Activated CD4-positive, alpha-beta T cell treated with anti-CD3 and anti-CD28 coated beads, Interleukin-2, amount 50 U/mL, for 48 hours (primary cell): ENCODE measurements at regions not wholly inside any gene's neighbourhood (a gene's known extent, or its start where the extent isn't known, plus 50 kb on each side); places are given as distances from the start of the nearest gene placed in this dataset.
"Not testable (repeated sequence)": the region's sequence is repeated elsewhere in the genome, so short reads cannot be mapped to it uniquely, and the experiment has no call there.

Experiments
- DNase-seq, 2 experiments: peaks; one replicate each; pipeline ENCODE4 v3.0.0-alpha.2; 2020

GRCh38 chr21:28099001-28099705 lies 893.5 kb downstream of the LTN1 start:
- no peak for DNase-seq

- DNase-seq, result no peak
These were observed 901.2 kb downstream of the LTN1 start for GRCh38 chr21:28091466-28091865.

GRCh38 chr21:28090546-28090945 lies 902.1 kb downstream of the LTN1 start:
- no peak for DNase-seq

- no peak for DNase-seq
These were observed 902.9 kb downstream of the LTN1 start for GRCh38 chr21:28089599-28090441.

- DNase-seq, result no peak
These were observed 905.7 kb downstream of the LTN1 start for GRCh38 chr21:28086861-28087581.

- DNase-seq, result no peak
These were observed 907.7 kb downstream of the LTN1 start for GRCh38 chr21:28084951-28085350.

GRCh38 chr21:28083350-28083749 lies 909.3 kb downstream of the LTN1 start:
- no peak for DNase-seq

- no peak for DNase-seq
These were observed 914.6 kb downstream of the LTN1 start for GRCh38 chr21:28078126-28078525.

GRCh38 chr21:28074676-28075075 lies 918.0 kb downstream of the LTN1 start:
- no peak for DNase-seq

GRCh38 chr21:28072601-28073000 lies 920.1 kb downstream of the LTN1 start:
- DNase-seq, result no peak

- DNase-seq, result no peak
These were observed 923.2 kb downstream of the LTN1 start for GRCh38 chr21:28069450-28069923.

- DNase-seq, result no peak
These were observed 924.0 kb downstream of the LTN1 start for GRCh38 chr21:28068455-28069358.

GRCh38 chr21:28066596-28067387 lies 925.9 kb downstream of the LTN1 start:
- no peak for DNase-seq

- no peak for DNase-seq
These were observed 926.6 kb downstream of the LTN1 start for GRCh38 chr21:28066076-28066475.

- DNase-seq, result no peak
These were observed 929.1 kb downstream of the LTN1 start for GRCh38 chr21:28063241-28064216.

GRCh38 chr21:28052956-28053355 lies 939.7 kb downstream of the LTN1 start:
- DNase-seq, result not testable (repeated sequence)

GRCh38 chr21:28051649-28052048 lies 941.0 kb downstream of the LTN1 start:
- DNase-seq, result not testable (repeated sequence)

GRCh38 chr21:28035692-28036091 lies 957.0 kb downstream of the LTN1 start:
- DNase-seq, result not testable (repeated sequence)

GRCh38 chr21:28034916-28035315 lies 957.8 kb downstream of the LTN1 start:
- DNase-seq, result not testable (repeated sequence)

GRCh38 chr21:28034334-28034733 lies 958.3 kb downstream of the LTN1 start:
- not testable (repeated sequence) for DNase-seq
